DOHH2 (cell line): ENCODE measurements at regions not wholly inside any gene's neighbourhood (a gene's known extent, or its start where the extent isn't known, plus 50 kb on each side); places are given as distances from the start of the nearest gene placed in this dataset.

ENCODE experiments used
- CTCF ChIP-seq: fragments of 200-600 bp; sonication (generic); IDR thresholded peaks from one replicate; pipeline ENCODE4 v1.5.1; 2014; ENCODE audit warnings: antibody characterized with exemption, mild to moderate bottlenecking, low read depth, low read length; ENCODE audit not compliant: poor library complexity, severe bottlenecking
- EZH2phosphoT487 ChIP-seq: fragments of 200-600 bp; sonication (generic); IDR thresholded peaks from 2 replicates; pipeline ENCODE4 v1.6.1; 2017; ENCODE audit warnings: borderline replicate concordance, mild to moderate bottlenecking, antibody characterized with exemption, low read length, moderate library complexity, mixed read lengths

- TF ChIP-seq CTCF = no peak
- no peak for TF ChIP-seq EZH2phosphoT487
These were observed 130.7 kb downstream of the DIO2 start for GRCh38 chr14:80080601-80081000.
